ENCODE measurements at regions not wholly inside any gene's neighbourhood (a gene's known extent, or its start where the extent isn't known, plus 50 kb on each side); places are given as distances from the start of the nearest gene placed in this dataset.

DNA sequence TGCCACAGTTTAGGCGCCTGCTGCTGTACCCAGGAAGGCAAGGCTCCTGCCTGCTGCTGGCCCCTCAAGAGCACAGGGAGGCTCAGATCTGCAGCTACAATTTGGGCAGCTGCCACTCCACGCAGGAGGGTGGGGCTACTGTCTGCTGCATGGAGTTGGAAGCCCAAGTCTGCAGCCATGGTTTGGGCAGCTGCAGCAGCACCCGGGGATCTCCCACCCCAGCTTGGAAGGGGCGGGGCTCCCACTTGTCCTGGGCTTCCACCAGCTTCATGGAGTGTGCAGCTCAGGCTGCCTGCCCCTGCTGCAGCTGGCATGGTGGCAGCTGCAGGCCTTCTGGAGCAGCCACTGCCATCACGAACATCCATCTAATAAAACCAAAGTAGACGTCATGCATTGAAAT, 512.9 kb downstream of the PYDC2 start:
- TF ChIP-seq, protein P1, sequence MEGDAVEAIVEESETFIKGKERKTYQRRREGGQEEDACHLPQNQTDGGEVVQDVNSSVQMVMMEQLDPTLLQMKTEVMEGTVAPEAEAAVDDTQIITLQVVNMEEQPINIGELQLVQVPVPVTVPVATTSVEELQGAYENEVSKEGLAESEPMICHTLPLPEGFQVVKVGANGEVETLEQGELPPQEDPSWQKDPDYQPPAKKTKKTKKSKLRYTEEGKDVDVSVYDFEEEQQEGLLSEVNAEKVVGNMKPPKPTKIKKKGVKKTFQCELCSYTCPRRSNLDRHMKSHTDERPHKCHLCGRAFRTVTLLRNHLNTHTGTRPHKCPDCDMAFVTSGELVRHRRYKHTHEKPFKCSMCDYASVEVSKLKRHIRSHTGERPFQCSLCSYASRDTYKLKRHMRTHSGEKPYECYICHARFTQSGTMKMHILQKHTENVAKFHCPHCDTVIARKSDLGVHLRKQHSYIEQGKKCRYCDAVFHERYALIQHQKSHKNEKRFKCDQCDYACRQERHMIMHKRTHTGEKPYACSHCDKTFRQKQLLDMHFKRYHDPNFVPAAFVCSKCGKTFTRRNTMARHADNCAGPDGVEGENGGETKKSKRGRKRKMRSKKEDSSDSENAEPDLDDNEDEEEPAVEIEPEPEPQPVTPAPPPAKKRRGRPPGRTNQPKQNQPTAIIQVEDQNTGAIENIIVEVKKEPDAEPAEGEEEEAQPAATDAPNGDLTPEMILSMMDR (IDR thresholded peaks at IDR 0.05 in 8 of 11, conservative IDR thresholded peaks at IDR 0.05 in 3 of 11), result no peak
- TF ChIP-seq POLR2AphosphoS5 (IDR thresholded peaks at IDR 0.05), result no peak

All from spleen (tissue), 7 donors.